ENCODE measurements at regions not wholly inside any gene's neighbourhood (a gene's known extent, or its start where the extent isn't known, plus 50 kb on each side); places are given as distances from the start of the nearest gene placed in this dataset.

GRCh38 chr9:106058460-106058859 lies 364.1 kb downstream of the TMEM38B start:
- no peak for DNase-seq (ENCODE audit: low read depth)
- H3K4me3 ChIP-seq (ENCODE audit: low read depth, low read length): no peak overlapping the region
- TF ChIP-seq CTCF (conservative IDR thresholded peaks at IDR 0.05; ENCODE audit: low read depth, low read length): no peak

GRCh38 chr9:106059886-106060285 lies 365.5 kb downstream of the TMEM38B start:
- H3K4me3 ChIP-seq (ENCODE audit: low read depth, low read length): no peak overlapping the region
- no peak for DNase-seq (ENCODE audit: low read depth)
- no peak for TF ChIP-seq CTCF (conservative IDR thresholded peaks at IDR 0.05; ENCODE audit: low read depth, low read length)

GRCh38 chr9:106060885-106061284 lies 366.5 kb downstream of the TMEM38B start:
- H3K4me3 ChIP-seq (ENCODE audit: low read depth, low read length): no peak overlapping the region
- no peak for TF ChIP-seq CTCF (conservative IDR thresholded peaks at IDR 0.05; ENCODE audit: low read depth, low read length)
- no peak for DNase-seq (ENCODE audit: low read depth)

GRCh38 chr9:106062250-106062649 lies 367.9 kb downstream of the TMEM38B start:
- DNase-seq (ENCODE audit: low read depth): no peak
- TF ChIP-seq CTCF (conservative IDR thresholded peaks at IDR 0.05; ENCODE audit: low read depth, low read length): no peak
- no peak overlapping the region for H3K4me3 ChIP-seq (ENCODE audit: low read depth, low read length)

- TF ChIP-seq CTCF (conservative IDR thresholded peaks at IDR 0.05; ENCODE audit: low read depth, low read length): no peak
- no peak for DNase-seq (ENCODE audit: low read depth)
- H3K4me3 ChIP-seq (ENCODE audit: low read depth, low read length): no peak overlapping the region
Observed at GRCh38 chr9:106065136-106065535, 370.8 kb downstream of the TMEM38B start.

GRCh38 chr9:106065579-106066214 lies 371.4 kb downstream of the TMEM38B start:
- no peak for DNase-seq (ENCODE audit: low read depth)
- H3K4me3 ChIP-seq (ENCODE audit: low read depth, low read length): no peak overlapping the region
- TF ChIP-seq CTCF (conservative IDR thresholded peaks at IDR 0.05; ENCODE audit: low read depth, low read length): no peak

GRCh38 chr9:106066940-106067524 lies 372.7 kb downstream of the TMEM38B start:
- no peak for DNase-seq (ENCODE audit: low read depth)
- no peak for TF ChIP-seq CTCF (conservative IDR thresholded peaks at IDR 0.05; ENCODE audit: low read depth, low read length)
- no peak overlapping the region for H3K4me3 ChIP-seq (ENCODE audit: low read depth, low read length)
